Mammary epithelial cell (primary cell): ENCODE measurements at regions not wholly inside any gene's neighbourhood (a gene's known extent, or its start where the extent isn't known, plus 50 kb on each side); places are given as distances from the start of the nearest gene placed in this dataset.

ENCODE experiments used
- EZH2 ChIP-seq: IDR thresholded peaks from 2 replicates; pipeline ENCODE4 v1.6.1; 2012; ENCODE audit warnings: low read length, inconsistent platforms, borderline replicate concordance
- TF ChIP-seq, protein P1 (sequence below), 2 donors: IDR thresholded peaks in 1 of 2; conservative IDR thresholded peaks in 1 of 2; 2 replicates each; pipeline ENCODE4 v1.5.1; 2011 to 2012; ENCODE audit warnings: inconsistent platforms in 2 of 2, low read length in 2 of 2, mild to moderate bottlenecking in 2 of 2, control low read depth in 1 of 2, low read depth in 1 of 2; ENCODE audit not compliant: insufficient read depth in 1 of 2; ENCODE audit errors: extremely low read depth in 1 of 2

- TF ChIP-seq, protein P1, sequence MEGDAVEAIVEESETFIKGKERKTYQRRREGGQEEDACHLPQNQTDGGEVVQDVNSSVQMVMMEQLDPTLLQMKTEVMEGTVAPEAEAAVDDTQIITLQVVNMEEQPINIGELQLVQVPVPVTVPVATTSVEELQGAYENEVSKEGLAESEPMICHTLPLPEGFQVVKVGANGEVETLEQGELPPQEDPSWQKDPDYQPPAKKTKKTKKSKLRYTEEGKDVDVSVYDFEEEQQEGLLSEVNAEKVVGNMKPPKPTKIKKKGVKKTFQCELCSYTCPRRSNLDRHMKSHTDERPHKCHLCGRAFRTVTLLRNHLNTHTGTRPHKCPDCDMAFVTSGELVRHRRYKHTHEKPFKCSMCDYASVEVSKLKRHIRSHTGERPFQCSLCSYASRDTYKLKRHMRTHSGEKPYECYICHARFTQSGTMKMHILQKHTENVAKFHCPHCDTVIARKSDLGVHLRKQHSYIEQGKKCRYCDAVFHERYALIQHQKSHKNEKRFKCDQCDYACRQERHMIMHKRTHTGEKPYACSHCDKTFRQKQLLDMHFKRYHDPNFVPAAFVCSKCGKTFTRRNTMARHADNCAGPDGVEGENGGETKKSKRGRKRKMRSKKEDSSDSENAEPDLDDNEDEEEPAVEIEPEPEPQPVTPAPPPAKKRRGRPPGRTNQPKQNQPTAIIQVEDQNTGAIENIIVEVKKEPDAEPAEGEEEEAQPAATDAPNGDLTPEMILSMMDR (conservative IDR thresholded peaks at IDR 0.05 in 1 of 2, IDR thresholded peaks at IDR 0.05 in 1 of 2; ENCODE audit: extremely low read depth in 1 of 2, insufficient read depth in 1 of 2, low read depth in 1 of 2, low read length in 2 of 2): no peak
- TF ChIP-seq EZH2: no peak
These were observed 549.6 kb downstream of the ZIC1 start for GRCh38 chr3:147958754-147959153.
